ENCODE measurements at regions not wholly inside any gene's neighbourhood (a gene's known extent, or its start where the extent isn't known, plus 50 kb on each side); places are given as distances from the start of the nearest gene placed in this dataset.

DNA sequence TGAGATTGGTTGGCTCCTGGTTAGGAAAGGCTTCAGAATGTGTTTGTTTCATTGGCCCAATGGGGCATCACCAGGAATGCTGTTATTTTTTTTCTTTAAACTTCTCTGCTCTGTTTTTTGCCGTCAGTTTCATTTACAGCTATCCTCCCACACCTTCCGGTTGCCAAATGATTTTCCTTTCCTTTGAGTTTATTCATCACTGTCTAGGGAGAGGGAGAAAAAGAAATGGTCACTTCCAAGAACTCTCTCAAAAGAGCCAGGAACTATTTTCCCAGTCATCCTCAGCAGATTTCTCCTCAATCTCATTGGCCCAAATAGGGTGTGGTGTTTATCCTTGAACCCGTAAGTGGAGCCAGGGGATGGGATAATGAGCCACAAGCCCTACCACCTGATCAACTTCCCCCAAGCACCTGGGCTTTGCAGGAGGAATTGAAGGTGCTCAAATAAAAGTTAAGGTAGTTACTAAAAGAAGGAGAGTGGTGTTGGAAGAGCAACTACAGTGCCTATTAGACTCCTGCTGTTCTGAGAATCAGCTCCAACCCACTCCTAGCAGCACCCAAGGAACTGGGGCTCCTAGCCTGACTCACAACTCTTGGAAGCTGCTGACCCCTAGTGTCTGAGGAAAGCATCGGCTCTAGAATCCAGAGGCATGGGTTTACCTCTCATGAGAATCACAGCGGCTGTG lies 183.8 kb upstream of the IL12A start:
- TF ChIP-seq POLR2A (IDR thresholded peaks at IDR 0.05) = no peak
- TF ChIP-seq, protein P1, sequence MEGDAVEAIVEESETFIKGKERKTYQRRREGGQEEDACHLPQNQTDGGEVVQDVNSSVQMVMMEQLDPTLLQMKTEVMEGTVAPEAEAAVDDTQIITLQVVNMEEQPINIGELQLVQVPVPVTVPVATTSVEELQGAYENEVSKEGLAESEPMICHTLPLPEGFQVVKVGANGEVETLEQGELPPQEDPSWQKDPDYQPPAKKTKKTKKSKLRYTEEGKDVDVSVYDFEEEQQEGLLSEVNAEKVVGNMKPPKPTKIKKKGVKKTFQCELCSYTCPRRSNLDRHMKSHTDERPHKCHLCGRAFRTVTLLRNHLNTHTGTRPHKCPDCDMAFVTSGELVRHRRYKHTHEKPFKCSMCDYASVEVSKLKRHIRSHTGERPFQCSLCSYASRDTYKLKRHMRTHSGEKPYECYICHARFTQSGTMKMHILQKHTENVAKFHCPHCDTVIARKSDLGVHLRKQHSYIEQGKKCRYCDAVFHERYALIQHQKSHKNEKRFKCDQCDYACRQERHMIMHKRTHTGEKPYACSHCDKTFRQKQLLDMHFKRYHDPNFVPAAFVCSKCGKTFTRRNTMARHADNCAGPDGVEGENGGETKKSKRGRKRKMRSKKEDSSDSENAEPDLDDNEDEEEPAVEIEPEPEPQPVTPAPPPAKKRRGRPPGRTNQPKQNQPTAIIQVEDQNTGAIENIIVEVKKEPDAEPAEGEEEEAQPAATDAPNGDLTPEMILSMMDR (IDR thresholded peaks at IDR 0.05) = peak; percentile 56 to 88 (median 76)
